Ishikawa (cell line): ENCODE measurements at regions not wholly inside any gene's neighbourhood (a gene's known extent, or its start where the extent isn't known, plus 50 kb on each side); places are given as distances from the start of the nearest gene placed in this dataset.

Source experiments
- CEBPB ChIP-seq: IDR thresholded peaks from 2 replicates; pipeline ENCODE4 v1.6.1; 2012
- EP300 ChIP-seq: IDR thresholded peaks from 2 replicates; pipeline ENCODE4 v1.6.1; 2012; ENCODE audit warnings: borderline replicate concordance
- RAD21 ChIP-seq: IDR thresholded peaks from 2 replicates; pipeline ENCODE4 v1.6.1; 2012; ENCODE audit warnings: low read depth
- REST ChIP-seq: IDR thresholded peaks from 2 replicates; pipeline ENCODE4 v1.6.1; 2012; ENCODE audit warnings: low read depth, mild to moderate bottlenecking
- TEAD4 ChIP-seq: IDR thresholded peaks from 2 replicates; pipeline ENCODE4 v1.6.1; 2012
- YY1 ChIP-seq: IDR thresholded peaks from 2 replicates; pipeline ENCODE4 v1.6.1; 2012; ENCODE audit warnings: low read depth
- ZBTB7A ChIP-seq: IDR thresholded peaks from 2 replicates; pipeline ENCODE4 v1.6.1; 2012; ENCODE audit warnings: low read depth
- TF ChIP-seq, protein P1 (sequence below): IDR thresholded peaks from 2 replicates; pipeline ENCODE4 v1.6.1; 2012

- TF ChIP-seq EP300 = no peak
- no peak for TF ChIP-seq REST
- TF ChIP-seq, protein P1, sequence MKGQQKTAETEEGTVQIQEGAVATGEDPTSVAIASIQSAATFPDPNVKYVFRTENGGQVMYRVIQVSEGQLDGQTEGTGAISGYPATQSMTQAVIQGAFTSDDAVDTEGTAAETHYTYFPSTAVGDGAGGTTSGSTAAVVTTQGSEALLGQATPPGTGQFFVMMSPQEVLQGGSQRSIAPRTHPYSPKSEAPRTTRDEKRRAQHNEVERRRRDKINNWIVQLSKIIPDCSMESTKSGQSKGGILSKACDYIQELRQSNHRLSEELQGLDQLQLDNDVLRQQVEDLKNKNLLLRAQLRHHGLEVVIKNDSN = no peak
- TF ChIP-seq YY1 = no peak
- TF ChIP-seq RAD21 = no peak
- TF ChIP-seq CEBPB = no peak
- no peak for TF ChIP-seq ZBTB7A
- TF ChIP-seq TEAD4 = no peak
Measured at GRCh38 chr2:155169317-155169716, 470.8 kb downstream of the KCNJ3 start.
